ENCODE measurements at regions not wholly inside any gene's neighbourhood (a gene's known extent, or its start where the extent isn't known, plus 50 kb on each side); places are given as distances from the start of the nearest gene placed in this dataset.
"Not testable (repeated sequence)": the region's sequence is repeated elsewhere in the genome, so short reads cannot be mapped to it uniquely, and the experiment has no call there.

DNA sequence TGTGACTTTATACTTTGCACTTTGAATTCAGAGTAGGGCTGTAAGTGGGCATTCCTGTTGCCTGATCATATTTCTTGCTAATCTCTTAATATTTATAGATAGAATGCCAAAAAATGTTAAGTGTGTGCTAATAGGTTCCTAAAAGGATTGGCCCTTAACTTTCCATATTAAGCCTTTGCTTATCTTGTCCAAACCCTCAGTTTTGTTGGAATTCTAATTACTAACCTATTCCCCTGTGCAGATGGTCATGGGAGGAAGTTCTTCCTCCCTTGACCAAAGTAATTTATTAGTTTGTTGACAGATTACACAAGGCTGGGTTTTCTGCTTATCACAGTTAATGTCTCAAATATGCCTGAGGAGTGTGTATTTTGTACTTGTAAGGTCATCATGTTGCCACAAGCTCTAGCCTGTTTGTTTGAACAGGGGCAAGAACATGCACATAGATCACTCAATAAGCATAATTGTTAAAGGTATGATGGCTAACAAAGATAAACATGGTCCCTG is 541.1 kb upstream of the SPRY2 start:
- TF ChIP-seq, protein P1, sequence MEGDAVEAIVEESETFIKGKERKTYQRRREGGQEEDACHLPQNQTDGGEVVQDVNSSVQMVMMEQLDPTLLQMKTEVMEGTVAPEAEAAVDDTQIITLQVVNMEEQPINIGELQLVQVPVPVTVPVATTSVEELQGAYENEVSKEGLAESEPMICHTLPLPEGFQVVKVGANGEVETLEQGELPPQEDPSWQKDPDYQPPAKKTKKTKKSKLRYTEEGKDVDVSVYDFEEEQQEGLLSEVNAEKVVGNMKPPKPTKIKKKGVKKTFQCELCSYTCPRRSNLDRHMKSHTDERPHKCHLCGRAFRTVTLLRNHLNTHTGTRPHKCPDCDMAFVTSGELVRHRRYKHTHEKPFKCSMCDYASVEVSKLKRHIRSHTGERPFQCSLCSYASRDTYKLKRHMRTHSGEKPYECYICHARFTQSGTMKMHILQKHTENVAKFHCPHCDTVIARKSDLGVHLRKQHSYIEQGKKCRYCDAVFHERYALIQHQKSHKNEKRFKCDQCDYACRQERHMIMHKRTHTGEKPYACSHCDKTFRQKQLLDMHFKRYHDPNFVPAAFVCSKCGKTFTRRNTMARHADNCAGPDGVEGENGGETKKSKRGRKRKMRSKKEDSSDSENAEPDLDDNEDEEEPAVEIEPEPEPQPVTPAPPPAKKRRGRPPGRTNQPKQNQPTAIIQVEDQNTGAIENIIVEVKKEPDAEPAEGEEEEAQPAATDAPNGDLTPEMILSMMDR (conservative IDR thresholded peaks at IDR 0.05): no peak
- TF ChIP-seq ZFX (IDR thresholded peaks at IDR 0.05): no peak
- H3K27ac ChIP-seq: no peak overlapping the region

DNA sequence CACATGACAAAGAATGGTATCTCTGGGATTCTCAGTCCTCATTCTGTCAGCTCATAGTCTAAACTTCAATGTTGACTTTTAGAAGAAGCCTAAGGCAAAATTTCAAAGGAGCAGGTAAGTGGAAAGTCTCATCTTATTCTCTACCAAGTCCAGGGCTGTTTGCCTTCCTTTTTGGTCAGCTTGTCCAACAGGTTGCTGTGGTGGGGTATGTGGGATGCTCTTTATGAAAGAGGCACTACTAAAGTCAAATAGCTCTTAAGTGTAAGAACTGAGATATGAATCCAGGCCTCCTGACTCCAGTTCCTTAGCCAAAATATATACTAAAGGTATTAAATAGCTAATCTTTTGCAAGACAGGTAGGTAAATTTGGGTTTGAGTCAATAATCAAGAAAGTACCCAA is 540.6 kb upstream of the SPRY2 start:
- TF ChIP-seq ZFX (IDR thresholded peaks at IDR 0.05): no peak
- TF ChIP-seq, protein P1 (conservative IDR thresholded peaks at IDR 0.05): no peak
- H3K27ac ChIP-seq: no peak overlapping the region

DNA sequence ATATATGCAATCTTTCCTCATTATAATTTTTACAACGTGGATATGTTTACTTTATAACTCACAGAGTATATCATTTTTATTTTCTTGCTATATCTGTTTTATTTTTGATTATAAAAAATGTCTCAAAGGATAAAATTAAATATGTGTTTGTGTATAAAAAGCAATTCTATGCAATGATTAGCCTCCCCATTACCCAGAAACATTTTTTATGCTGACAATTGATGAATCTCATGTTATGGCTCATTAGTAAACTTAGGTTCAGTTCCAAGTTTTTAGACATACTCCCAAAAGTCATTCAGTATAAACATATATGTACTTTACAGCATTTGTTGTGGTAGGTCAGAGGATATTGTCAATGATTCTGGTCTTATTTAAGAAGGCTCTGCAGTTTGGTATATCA is 540.1 kb upstream of the SPRY2 start:
- TF ChIP-seq, protein P1 (conservative IDR thresholded peaks at IDR 0.05): no peak
- TF ChIP-seq ZFX (IDR thresholded peaks at IDR 0.05): no peak
- no peak overlapping the region for H3K27ac ChIP-seq

DNA sequence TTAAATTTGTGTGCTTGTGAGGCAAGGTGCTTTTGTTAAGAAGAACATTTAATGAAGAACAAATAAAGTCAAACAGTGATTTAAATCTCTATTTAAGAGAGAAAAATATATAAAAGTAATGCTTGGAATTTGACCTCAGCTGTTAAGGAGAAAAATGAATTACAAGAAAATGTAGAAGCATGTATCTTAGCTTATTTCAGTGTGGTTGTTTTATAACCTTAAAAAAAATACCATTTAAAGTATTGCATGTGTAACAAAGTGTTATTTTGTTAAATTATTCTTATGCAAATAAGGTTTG is 537.0 kb upstream of the SPRY2 start:
- H3K27ac ChIP-seq: no peak overlapping the region
- TF ChIP-seq, protein P1 (conservative IDR thresholded peaks at IDR 0.05): no peak
- no peak for TF ChIP-seq ZFX (IDR thresholded peaks at IDR 0.05)

DNA sequence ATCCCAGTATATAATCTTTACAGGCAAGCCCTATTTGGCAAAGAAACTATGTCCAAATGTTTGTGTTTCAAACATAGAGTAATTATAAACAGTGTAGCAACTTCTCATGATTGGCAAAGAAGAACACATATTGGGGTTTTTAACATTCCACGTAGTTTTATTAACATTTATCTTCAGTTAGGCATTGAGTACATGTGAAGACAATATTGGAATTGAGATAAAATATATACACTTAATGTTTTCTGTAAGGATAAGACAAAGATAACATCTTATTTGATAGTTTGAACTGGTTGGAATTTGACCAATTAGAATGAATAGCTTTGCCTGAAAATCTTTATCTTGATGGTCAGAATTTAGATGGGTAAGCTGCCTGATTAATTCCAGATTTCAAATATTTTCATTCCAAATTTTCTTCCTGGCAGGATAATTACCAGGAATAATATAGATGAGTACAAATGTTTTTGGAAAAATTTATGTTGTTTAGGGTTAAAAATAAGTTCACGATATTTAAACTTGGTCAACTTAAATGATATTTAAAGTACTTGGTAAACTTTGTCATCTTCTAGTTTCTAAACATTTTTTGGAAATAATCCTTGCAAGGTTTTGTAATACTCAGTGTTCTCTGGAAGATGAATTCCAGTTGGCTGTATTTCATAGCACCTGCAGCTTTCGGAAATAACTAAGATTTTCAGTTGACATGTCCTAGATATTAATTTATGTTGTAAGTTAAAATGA is 536.5 kb upstream of the SPRY2 start:
- no peak for TF ChIP-seq ZFX (IDR thresholded peaks at IDR 0.05)
- TF ChIP-seq, protein P1 (conservative IDR thresholded peaks at IDR 0.05): no peak
- no peak overlapping the region for H3K27ac ChIP-seq

DNA sequence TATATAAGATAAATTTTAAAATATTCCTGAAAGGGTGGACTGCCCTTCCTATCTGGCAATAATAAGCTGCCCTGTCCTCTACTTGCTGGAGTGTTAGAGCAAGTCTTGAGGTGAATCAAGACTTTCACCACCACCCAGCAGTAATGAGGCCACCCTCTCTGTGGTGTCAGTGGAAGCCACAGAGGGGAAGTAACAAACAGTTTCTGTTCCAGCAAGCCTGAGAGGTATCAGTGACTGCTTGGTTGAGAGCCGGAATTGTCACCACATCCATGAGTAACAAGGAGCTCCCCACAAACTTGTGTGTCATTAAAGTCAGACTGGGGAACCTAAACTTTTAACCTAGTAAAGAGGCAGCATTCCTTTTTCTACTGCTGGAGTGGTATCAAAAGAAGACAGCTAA is 532.7 kb upstream of the SPRY2 start:
- TF ChIP-seq, protein P1 (conservative IDR thresholded peaks at IDR 0.05): no peak
- no peak for TF ChIP-seq ZFX (IDR thresholded peaks at IDR 0.05)
- no peak overlapping the region for H3K27ac ChIP-seq

DNA sequence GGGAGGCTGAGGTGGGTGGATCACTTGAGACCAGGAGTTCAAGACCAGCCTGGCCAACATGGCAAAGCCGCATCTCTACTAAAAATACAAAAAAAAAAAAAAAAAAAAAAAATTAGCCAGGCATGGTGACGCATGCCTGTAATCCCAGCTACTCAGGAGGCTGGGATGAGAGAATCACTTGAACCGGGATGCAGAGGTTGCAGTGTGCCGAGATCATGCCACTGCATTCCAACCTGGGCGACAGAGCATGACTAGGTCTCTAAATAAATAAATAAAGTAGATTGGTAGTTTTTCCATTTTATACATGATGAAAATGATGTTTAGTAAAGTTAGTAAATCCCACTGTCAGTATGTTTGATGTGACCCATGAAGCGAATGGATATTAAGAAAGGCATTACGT is 531.0 kb upstream of the SPRY2 start:
- not testable (repeated sequence) for H3K27ac ChIP-seq

DNA sequence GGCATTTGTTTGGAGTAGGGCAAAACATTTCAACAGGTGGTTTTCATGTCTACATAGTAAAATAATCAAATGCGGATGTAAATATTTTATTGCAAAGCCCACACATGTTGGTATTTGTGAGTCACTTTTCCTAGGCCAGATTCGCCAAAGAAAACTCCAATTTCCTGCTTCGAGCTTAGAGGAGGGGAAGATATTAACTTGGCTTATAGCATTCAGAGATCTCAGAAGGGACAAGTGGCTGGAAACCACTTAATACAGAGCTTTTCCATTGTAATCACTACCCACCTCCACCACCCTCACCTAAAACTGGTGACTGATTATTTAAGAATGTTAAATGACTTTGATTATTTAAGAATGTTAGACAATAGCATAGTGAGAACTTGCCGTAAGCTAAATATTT is 530.6 kb upstream of the SPRY2 start:
- TF ChIP-seq ZFX (IDR thresholded peaks at IDR 0.05): no peak
- TF ChIP-seq, protein P1 (conservative IDR thresholded peaks at IDR 0.05): no peak

More for the DNA sequence above, 530.6 kb upstream of the SPRY2 start:
- H3K27ac ChIP-seq: no peak overlapping the region
